ENCODE measurements at regions not wholly inside any gene's neighbourhood (a gene's known extent, or its start where the extent isn't known, plus 50 kb on each side); places are given as distances from the start of the nearest gene placed in this dataset.

DNA sequence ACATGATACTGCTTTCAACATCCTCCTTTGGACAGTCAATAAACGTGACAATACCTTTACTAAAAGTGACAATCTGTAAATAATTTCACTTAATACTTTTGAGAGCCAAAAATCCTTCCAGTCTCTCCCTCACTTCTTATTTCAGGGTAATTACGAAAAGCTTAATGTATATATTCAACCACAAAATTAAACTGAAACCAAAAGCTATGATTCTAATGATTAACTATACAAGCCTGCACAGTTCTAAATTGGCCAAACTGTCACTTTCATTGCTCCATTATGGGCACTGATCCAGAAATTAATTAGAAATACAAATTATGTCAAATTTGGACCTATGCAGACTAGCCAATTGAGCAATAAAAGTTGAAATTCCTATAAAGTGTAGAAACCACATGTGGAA is 696.5 kb upstream of the MIS18BP1 start:
- no peak for TF ChIP-seq TCF12 (IDR thresholded peaks at IDR 0.05; ENCODE audit: low read depth)
- no peak for TF ChIP-seq TEAD4 (IDR thresholded peaks at IDR 0.05)
- TF ChIP-seq, protein P1, sequence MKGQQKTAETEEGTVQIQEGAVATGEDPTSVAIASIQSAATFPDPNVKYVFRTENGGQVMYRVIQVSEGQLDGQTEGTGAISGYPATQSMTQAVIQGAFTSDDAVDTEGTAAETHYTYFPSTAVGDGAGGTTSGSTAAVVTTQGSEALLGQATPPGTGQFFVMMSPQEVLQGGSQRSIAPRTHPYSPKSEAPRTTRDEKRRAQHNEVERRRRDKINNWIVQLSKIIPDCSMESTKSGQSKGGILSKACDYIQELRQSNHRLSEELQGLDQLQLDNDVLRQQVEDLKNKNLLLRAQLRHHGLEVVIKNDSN (IDR thresholded peaks at IDR 0.05), result no peak
- no peak for TF ChIP-seq CREB1 (IDR thresholded peaks at IDR 0.05; ENCODE audit: low read depth)
- TF ChIP-seq RAD21 (IDR thresholded peaks at IDR 0.05; ENCODE audit: low read depth), result no peak
- TF ChIP-seq EP300 (IDR thresholded peaks at IDR 0.05; ENCODE audit: borderline replicate concordance), result no peak
- TF ChIP-seq, protein P2, sequence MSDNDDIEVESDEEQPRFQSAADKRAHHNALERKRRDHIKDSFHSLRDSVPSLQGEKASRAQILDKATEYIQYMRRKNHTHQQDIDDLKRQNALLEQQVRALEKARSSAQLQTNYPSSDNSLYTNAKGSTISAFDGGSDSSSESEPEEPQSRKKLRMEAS (IDR thresholded peaks at IDR 0.05), result no peak
- no peak for TF ChIP-seq YY1 (IDR thresholded peaks at IDR 0.05; ENCODE audit: low read depth)
- TF ChIP-seq TAF1 (IDR thresholded peaks at IDR 0.05; ENCODE audit: low read depth), result no peak
- TF ChIP-seq, protein P3, sequence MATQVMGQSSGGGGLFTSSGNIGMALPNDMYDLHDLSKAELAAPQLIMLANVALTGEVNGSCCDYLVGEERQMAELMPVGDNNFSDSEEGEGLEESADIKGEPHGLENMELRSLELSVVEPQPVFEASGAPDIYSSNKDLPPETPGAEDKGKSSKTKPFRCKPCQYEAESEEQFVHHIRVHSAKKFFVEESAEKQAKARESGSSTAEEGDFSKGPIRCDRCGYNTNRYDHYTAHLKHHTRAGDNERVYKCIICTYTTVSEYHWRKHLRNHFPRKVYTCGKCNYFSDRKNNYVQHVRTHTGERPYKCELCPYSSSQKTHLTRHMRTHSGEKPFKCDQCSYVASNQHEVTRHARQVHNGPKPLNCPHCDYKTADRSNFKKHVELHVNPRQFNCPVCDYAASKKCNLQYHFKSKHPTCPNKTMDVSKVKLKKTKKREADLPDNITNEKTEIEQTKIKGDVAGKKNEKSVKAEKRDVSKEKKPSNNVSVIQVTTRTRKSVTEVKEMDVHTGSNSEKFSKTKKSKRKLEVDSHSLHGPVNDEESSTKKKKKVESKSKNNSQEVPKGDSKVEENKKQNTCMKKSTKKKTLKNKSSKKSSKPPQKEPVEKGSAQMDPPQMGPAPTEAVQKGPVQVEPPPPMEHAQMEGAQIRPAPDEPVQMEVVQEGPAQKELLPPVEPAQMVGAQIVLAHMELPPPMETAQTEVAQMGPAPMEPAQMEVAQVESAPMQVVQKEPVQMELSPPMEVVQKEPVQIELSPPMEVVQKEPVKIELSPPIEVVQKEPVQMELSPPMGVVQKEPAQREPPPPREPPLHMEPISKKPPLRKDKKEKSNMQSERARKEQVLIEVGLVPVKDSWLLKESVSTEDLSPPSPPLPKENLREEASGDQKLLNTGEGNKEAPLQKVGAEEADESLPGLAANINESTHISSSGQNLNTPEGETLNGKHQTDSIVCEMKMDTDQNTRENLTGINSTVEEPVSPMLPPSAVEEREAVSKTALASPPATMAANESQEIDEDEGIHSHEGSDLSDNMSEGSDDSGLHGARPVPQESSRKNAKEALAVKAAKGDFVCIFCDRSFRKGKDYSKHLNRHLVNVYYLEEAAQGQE (IDR thresholded peaks at IDR 0.05; ENCODE audit: low read depth), result no peak
- no peak for TF ChIP-seq CEBPB (IDR thresholded peaks at IDR 0.05)
- no peak for TF ChIP-seq EGR1 (IDR thresholded peaks at IDR 0.05)
- no peak for TF ChIP-seq FOXM1 (IDR thresholded peaks at IDR 0.05; ENCODE audit: borderline replicate concordance, low read depth)
- no peak for TF ChIP-seq NFIC (IDR thresholded peaks at IDR 0.05)
- TF ChIP-seq ZBTB7A (IDR thresholded peaks at IDR 0.05; ENCODE audit: low read depth), result no peak

DNA sequence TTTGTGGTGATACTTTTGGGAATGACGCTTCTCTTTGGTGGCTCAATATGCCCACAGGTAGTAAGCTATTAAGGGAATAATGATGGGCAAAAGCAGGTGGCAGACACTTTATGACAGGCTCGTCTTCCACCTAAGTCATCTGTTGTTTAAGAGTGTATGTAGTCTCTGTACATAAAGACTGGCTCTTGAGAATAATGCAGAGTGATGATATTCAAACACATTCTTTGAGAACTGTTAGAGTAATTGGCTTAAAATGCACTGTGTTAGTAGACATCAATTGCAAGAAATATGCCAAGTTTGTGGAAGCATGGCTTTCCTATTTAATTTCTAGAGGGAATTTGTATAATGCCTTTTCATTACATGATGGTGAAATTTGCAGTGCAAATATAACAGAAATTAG is 694.8 kb upstream of the MIS18BP1 start:
- TF ChIP-seq FOXM1 (IDR thresholded peaks at IDR 0.05; ENCODE audit: borderline replicate concordance, low read depth), result no peak
- no peak for TF ChIP-seq RAD21 (IDR thresholded peaks at IDR 0.05; ENCODE audit: low read depth)
- no peak for TF ChIP-seq EGR1 (IDR thresholded peaks at IDR 0.05)
- TF ChIP-seq NFIC (IDR thresholded peaks at IDR 0.05), result no peak
- TF ChIP-seq TCF12 (IDR thresholded peaks at IDR 0.05; ENCODE audit: low read depth), result no peak
- TF ChIP-seq TAF1 (IDR thresholded peaks at IDR 0.05; ENCODE audit: low read depth), result no peak
- TF ChIP-seq ZBTB7A (IDR thresholded peaks at IDR 0.05; ENCODE audit: low read depth), result no peak
- TF ChIP-seq EP300 (IDR thresholded peaks at IDR 0.05; ENCODE audit: borderline replicate concordance), result no peak
- TF ChIP-seq CEBPB (IDR thresholded peaks at IDR 0.05), result no peak
- no peak for TF ChIP-seq YY1 (IDR thresholded peaks at IDR 0.05; ENCODE audit: low read depth)
- TF ChIP-seq TEAD4 (IDR thresholded peaks at IDR 0.05), result no peak
- TF ChIP-seq, protein P2 (IDR thresholded peaks at IDR 0.05), result no peak
- TF ChIP-seq CREB1 (IDR thresholded peaks at IDR 0.05; ENCODE audit: low read depth), result no peak
- TF ChIP-seq, protein P3 (IDR thresholded peaks at IDR 0.05; ENCODE audit: low read depth), result no peak
- TF ChIP-seq, protein P1 (IDR thresholded peaks at IDR 0.05), result no peak

DNA sequence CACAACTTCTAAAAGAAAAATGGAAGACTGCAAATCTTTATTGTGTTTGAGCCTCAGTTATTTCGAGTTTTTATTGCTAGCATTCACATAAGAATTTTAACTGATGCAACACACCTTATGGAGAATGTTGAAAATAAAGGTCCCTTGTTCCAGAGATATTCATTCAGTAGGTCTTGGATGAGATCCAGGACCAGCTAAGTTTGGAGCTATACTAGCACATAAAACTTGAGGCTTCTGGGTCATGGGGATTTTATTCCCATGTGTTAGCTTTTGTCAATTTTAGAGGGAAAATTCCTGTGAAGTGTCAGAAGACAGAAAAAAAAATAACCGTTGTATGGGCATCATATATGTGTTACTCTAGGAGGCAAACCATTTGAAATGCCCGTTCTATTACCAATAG is 693.2 kb upstream of the MIS18BP1 start:
- TF ChIP-seq YY1 (IDR thresholded peaks at IDR 0.05; ENCODE audit: low read depth) (no peak), NFIC (IDR thresholded peaks at IDR 0.05) (no peak), ZBTB7A (IDR thresholded peaks at IDR 0.05; ENCODE audit: low read depth) (no peak), EP300 (IDR thresholded peaks at IDR 0.05; ENCODE audit: borderline replicate concordance) (no peak), TEAD4 (IDR thresholded peaks at IDR 0.05) (no peak), EGR1 (IDR thresholded peaks at IDR 0.05) (no peak), FOXM1 (IDR thresholded peaks at IDR 0.05; ENCODE audit: borderline replicate concordance, low read depth) (no peak), TCF12 (IDR thresholded peaks at IDR 0.05; ENCODE audit: low read depth) (no peak), CEBPB (IDR thresholded peaks at IDR 0.05) (no peak), TAF1 (IDR thresholded peaks at IDR 0.05; ENCODE audit: low read depth) (no peak), CREB1 (IDR thresholded peaks at IDR 0.05; ENCODE audit: low read depth) (no peak)
- TF ChIP-seq, protein P2 (IDR thresholded peaks at IDR 0.05), result no peak
- TF ChIP-seq, protein P1 (IDR thresholded peaks at IDR 0.05), result no peak
- TF ChIP-seq, protein P3 (IDR thresholded peaks at IDR 0.05; ENCODE audit: low read depth), result no peak
